ENCODE measurements at regions not wholly inside any gene's neighbourhood (a gene's known extent, or its start where the extent isn't known, plus 50 kb on each side); places are given as distances from the start of the nearest gene placed in this dataset.

DNA sequence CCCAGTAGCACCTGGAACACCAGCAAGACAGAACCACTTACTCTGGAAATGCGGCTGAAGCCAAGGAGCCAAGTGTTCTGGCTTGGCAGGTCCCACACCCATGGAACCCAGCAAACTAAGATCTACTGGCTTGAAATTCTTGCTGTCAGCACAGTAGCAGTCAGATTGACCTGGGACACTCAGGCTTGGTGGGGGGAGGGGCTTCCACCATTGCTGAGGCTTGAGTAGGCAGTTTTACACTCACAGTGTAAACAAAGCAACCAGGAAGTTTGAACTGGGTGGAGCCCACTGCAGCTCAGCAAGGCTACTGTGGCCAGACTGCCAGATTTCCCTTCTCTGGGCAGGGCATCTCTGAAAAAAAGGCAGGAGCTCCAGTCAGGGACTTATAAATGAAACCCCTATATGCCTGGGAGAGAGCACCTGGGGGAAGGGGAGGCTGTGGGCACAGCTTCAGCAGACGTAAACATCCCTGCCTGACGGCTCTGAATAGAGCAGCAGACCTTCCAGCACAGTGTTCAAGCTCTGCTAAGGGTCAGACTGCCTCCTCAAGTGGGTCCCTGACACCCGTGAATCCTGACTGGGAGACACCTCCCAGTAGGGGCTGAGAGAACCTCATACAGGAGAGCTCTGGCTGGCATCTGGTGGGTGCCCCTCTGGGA, 121.2 kb downstream of the MTERF1 start:
- WGBS: 70% methylated on average over 3 of the region's 4 CpGs
- Histone ChIP-seq H3K4me1 (no peaks in the 10 kb centered on the region), H3K27ac (no peak overlapping the region), H3K36me3 (no peaks in the 10 kb centered on the region), H3K9me3 (peaks cover 17% of the 10 kb centered on the region), H3K27me3 (no peaks in the 10 kb centered on the region), H3K4me3 (no peak overlapping the region)
- TF ChIP-seq EP300 (IDR thresholded peaks at IDR 0.05) (no peak), POLR2A (IDR thresholded peaks at IDR 0.05) (no peak), POLR2AphosphoS5 (IDR thresholded peaks at IDR 0.05) (no peak)
- TF ChIP-seq, protein P1, sequence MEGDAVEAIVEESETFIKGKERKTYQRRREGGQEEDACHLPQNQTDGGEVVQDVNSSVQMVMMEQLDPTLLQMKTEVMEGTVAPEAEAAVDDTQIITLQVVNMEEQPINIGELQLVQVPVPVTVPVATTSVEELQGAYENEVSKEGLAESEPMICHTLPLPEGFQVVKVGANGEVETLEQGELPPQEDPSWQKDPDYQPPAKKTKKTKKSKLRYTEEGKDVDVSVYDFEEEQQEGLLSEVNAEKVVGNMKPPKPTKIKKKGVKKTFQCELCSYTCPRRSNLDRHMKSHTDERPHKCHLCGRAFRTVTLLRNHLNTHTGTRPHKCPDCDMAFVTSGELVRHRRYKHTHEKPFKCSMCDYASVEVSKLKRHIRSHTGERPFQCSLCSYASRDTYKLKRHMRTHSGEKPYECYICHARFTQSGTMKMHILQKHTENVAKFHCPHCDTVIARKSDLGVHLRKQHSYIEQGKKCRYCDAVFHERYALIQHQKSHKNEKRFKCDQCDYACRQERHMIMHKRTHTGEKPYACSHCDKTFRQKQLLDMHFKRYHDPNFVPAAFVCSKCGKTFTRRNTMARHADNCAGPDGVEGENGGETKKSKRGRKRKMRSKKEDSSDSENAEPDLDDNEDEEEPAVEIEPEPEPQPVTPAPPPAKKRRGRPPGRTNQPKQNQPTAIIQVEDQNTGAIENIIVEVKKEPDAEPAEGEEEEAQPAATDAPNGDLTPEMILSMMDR (IDR thresholded peaks at IDR 0.05): no peak
- no peak for DNase-seq (ENCODE audit: low spot score in 2 of 2)

DNA sequence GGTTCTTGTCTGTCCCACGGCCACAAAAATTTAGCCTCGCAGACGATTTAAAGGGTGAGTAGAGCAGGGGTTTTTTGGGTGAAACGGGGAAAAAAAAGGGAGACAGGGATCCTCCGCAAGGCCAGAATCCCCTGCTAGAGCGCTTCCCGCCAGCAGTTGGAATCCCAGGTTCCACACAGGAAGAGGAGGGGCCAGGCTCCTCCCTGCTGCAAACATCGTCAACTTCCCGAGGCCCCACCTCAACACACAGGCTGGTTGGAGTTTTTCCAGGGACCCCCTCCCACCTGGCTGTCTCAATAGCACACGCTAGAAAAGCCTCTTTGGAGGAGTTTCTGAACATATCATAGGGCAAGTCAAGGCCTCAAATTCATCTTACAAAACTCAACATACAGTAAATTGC, 112.7 kb downstream of the MTERF1 start:
- TF ChIP-seq POLR2A (IDR thresholded peaks at IDR 0.05) (no peak), EP300 (IDR thresholded peaks at IDR 0.05) (no peak), POLR2AphosphoS5 (IDR thresholded peaks at IDR 0.05) (no peak)
- TF ChIP-seq, protein P1 (IDR thresholded peaks at IDR 0.05): no peak
- no peaks in the 10 kb centered on the region for H3K36me3 ChIP-seq
- H3K4me1 ChIP-seq: peaks cover 7% of the 10 kb centered on the region
- no peak for DNase-seq (ENCODE audit: low spot score in 2 of 2)
- no peak overlapping the region for H3K27ac ChIP-seq
- no peak overlapping the region for H3K4me3 ChIP-seq
- no peaks in the 10 kb centered on the region for H3K27me3 ChIP-seq
- WGBS: 94% methylated on average over 10 of the region's 10 CpGs
- peaks cover 10% of the 10 kb centered on the region for H3K9me3 ChIP-seq

DNA sequence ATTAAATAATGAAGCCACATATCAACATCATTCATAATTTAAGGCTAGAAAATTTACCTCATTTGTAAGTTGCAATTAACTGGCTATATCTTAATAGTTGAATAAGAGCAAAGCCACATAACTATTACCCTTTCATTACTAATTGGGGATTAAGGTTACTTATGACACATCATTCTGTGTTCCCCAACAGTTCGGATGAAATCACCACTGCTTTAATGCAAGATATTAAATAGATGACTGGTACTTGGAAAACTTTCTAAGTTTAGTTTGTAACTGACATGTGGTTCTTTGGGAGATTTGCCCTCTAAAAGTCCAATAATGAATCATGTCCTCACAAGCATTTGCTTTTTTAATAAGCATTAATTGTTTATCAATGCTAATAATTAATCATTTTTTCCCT, 109.1 kb downstream of the MTERF1 start:
- no peaks in the 10 kb centered on the region for H3K9me3 ChIP-seq
- DNase-seq (ENCODE audit: low spot score in 2 of 2): no peak
- H3K27me3 ChIP-seq: no peaks in the 10 kb centered on the region
- 39% methylated on average over 1 of the region's 1 CpG for WGBS
- peaks cover 8% of the 10 kb centered on the region for H3K4me1 ChIP-seq
- no peak overlapping the region for H3K27ac ChIP-seq
- H3K4me3 ChIP-seq: no peak overlapping the region
- no peaks in the 10 kb centered on the region for H3K36me3 ChIP-seq
- TF ChIP-seq POLR2A (IDR thresholded peaks at IDR 0.05) (no peak), POLR2AphosphoS5 (IDR thresholded peaks at IDR 0.05) (no peak), EP300 (IDR thresholded peaks at IDR 0.05) (no peak)
- TF ChIP-seq, protein P1 (IDR thresholded peaks at IDR 0.05): no peak

DNA sequence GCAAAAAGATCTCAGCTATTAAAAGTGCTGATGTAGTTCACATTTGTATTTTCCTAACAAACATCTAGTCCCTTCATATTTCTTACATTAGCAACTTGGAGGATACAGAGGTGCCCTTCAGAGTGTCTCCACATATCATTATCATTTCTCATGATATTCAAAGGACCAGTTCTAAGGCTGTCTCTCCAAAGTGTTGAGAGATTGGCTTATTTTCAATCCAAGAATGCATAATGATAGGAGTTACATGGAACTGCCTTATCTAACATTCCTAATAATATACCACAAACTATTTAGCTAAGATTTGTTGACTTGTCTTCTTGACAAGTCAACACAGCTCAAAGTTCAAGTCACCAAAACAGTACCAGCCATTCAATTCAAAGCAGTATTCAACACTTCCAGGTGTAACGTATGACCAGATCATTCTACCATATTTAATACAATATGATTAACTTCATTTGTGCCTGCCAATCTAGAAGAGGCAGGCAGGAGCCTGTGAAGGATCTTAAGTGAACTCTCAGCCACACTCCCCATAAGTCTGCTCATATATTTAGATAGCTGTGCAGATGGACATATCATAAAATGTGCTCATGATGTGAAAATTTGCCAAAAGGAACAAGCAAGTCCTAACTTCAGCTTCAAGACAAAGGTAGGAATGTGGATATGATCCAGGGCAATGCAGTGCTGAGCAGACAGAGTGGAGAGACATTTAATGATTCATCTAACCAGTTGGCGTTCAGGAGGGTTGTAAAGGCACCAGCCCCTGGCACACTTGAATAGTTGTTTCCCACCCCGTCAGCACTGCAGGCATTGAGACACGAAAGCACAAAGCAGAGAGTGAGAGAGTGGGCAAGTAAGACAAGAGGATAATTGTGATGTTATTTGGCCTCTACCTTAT, 108.3 kb downstream of the MTERF1 start:
- WGBS: 37% methylated on average over 4 of the region's 4 CpGs
- Histone ChIP-seq H3K27me3 (no peaks in the 10 kb centered on the region), H3K9me3 (no peaks in the 10 kb centered on the region), H3K36me3 (no peaks in the 10 kb centered on the region), H3K27ac (peak overlapping the region; percentile 28), H3K4me1 (peaks cover 8% of the 10 kb centered on the region), H3K4me3 (no peak overlapping the region)
- TF ChIP-seq EP300 (IDR thresholded peaks at IDR 0.05) (no peak), POLR2A (IDR thresholded peaks at IDR 0.05) (no peak), POLR2AphosphoS5 (IDR thresholded peaks at IDR 0.05) (no peak)
- TF ChIP-seq, protein P1 (IDR thresholded peaks at IDR 0.05): no peak
- no peak for DNase-seq (ENCODE audit: low spot score in 2 of 2)

DNA sequence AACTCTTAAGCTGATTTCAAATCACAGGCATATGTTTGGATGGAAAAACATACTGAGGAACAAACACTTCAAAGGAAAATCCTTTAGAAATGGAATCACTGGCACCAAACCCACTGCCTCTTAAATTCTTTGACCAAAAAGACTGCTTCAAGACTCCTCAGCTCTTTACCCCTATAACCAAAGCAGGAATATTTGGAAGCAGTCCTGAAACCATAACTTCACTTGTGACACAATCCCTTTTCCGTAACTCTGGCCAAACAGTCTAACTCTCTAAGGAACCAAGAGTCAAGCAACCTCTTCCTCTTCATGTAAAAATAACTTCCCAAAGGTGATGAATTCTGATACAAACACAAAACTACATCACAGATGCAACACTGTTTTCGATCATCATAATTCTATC, 104.3 kb downstream of the MTERF1 start:
- H3K36me3 ChIP-seq: no peaks in the 10 kb centered on the region
- 69% methylated on average over 2 of the region's 2 CpGs for WGBS
- H3K27me3 ChIP-seq: no peaks in the 10 kb centered on the region
- H3K4me3 ChIP-seq: no peak overlapping the region
- H3K9me3 ChIP-seq: no peaks in the 10 kb centered on the region
- no peak for DNase-seq (ENCODE audit: low spot score in 2 of 2)
- TF ChIP-seq EP300 (IDR thresholded peaks at IDR 0.05) (no peak), POLR2AphosphoS5 (IDR thresholded peaks at IDR 0.05) (no peak), POLR2A (IDR thresholded peaks at IDR 0.05) (no peak)
- TF ChIP-seq, protein P1 (IDR thresholded peaks at IDR 0.05): no peak
- peaks cover 8% of the 10 kb centered on the region for H3K4me1 ChIP-seq
- H3K27ac ChIP-seq: no peak overlapping the region

All from suprapubic skin (tissue), 4 donors.